ENCODE measurements at regions not wholly inside any gene's neighbourhood (a gene's known extent, or its start where the extent isn't known, plus 50 kb on each side); places are given as distances from the start of the nearest gene placed in this dataset.
"Not testable (repeated sequence)": the region's sequence is repeated elsewhere in the genome, so short reads cannot be mapped to it uniquely, and the experiment has no call there.

DNA sequence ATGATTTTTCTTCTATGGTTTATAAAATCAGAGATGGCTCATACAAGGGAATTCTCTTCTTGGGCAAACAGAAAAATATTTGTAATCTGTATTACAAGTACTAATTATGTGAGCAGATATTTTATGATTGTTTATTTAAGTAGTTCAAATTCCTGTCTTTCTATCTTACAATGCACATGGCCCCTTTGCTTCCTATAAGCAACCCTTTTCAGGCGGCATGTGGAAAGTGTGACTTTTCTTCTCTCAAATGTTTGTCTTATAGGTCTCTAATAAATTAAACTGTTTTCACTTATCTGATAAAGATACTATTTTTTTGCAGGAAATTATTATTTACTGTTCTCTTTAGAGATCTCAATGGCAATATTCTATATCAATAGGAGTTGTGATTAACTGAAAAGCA lies 259.3 kb upstream of the MAGEB18 start:
- Histone ChIP-seq H3K9me3 (no peaks in the 10 kb centered on the region), H3K4me3 (no peak overlapping the region), H3K27me3 (no peaks in the 10 kb centered on the region)

DNA sequence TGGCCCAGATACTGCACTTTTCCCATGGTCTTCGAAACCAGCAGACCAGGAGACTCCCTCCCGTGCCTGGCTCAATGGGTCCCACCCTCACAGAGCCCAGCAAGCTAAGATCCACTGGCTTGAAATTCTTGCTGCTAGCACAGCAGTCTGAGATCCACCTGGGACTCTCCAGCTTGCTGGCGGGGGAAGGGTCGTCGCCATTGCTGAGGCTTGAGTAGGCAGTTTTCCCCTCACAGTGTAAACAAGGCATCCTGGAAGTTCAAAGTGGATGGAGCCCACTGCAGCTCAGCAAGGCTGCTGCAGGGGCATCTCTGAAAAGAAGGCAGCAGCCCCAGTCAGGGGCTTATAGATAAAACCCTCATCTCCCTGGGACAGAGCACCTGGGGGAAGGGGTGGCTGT lies 255.6 kb upstream of the MAGEB18 start:
- H3K36me3 ChIP-seq, DNase-seq: not testable (repeated sequence)

More for the DNA sequence above, 259.3 kb upstream of the MAGEB18 start:
- DNase-seq, result no peak
- no peaks in the 10 kb centered on the region for H3K36me3 ChIP-seq

DNA sequence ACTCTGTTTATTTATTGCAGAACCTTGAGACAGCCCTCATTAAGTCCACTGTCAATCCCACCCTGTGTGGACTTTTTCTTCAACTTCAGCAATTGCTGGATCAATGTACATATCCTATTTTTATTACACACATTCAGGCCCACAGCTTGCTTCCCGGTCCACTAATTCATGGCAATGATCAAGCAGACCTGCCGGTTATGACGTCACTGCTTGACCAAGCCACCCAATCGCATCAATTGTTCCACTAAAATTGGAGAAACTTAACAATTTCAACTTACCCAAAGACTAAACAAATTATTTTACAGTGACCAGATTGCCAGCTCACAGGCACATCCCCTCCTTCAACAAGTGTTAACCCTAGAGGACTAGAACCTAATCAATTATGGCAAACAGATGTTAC lies 240.4 kb upstream of the MAGEB18 start:
- Histone ChIP-seq H3K27me3 (no peaks in the 10 kb centered on the region), H3K4me3 (no peak overlapping the region), H3K9me3 (no peaks in the 10 kb centered on the region), H3K36me3 (no peaks in the 10 kb centered on the region)
- no peak for DNase-seq

More for the DNA sequence above, 255.6 kb upstream of the MAGEB18 start:
- not testable (repeated sequence) for H3K4me3 ChIP-seq, H3K27me3 ChIP-seq, H3K9me3 ChIP-seq

DNA sequence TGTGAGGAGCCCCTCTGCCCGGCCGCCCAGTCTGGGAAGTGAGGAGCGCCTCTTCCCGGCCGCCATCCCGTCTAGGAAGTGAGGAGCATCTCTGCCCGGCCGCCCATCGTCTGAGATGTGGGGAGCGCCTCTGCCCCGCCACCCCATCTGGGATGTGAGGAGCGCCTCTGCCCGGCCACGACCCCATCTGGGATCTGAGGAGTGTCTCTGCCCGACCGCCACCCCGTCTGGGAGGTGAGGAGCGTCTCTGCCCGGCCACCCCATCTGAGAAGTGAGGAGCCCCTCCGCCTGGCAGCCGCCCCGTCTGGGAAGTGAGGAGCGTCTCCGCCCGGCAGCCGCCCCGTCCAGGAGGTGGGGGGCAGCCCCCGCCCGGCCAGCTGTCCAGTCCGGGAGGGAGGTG lies 232.4 kb upstream of the MAGEB18 start:
- not testable (repeated sequence) for H3K9me3 ChIP-seq, H3K27me3 ChIP-seq, H3K36me3 ChIP-seq, H3K4me3 ChIP-seq, DNase-seq

DNA sequence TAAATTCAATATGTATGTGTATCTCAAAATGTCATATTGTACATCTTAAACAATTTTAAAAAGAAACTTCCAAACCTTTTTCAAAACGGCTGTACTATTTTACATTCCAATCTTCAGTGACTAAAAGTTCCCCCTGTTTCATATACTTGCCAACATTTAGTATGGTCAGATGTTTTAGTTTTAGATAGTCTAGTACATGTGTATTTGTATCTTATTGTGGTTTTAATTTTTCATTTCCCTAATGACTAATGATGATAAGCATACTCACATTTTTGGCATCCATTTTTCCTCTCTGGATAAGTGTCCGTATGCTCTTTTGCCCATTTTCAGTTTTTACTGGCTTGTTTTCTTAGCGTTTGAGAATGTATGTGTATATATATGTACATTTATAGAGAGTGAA lies 212.2 kb upstream of the MAGEB18 start:
- Histone ChIP-seq H3K4me3 (no peak overlapping the region), H3K9me3 (no peaks in the 10 kb centered on the region), H3K27me3 (no peaks in the 10 kb centered on the region), H3K36me3 (no peaks in the 10 kb centered on the region)
- DNase-seq, result no peak

DNA sequence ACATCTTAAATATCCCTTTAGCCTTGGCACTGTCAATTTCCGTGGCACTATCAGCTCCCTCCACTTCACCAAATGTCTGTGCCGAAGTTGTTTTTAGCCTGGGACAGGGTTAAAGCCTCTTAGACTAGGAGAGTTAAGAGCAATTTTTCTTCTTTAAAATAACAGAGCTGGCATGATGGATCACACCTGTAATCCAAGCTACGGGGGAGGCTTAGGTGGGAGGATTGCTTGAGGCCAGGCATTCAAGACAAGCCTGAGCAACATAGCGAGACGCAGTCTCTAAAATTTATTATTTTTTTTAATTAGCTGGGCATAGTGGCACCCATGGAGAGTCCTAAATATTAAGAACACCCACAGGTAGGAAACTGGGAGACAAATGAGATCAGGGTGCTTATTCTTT lies 209.8 kb upstream of the MAGEB18 start:
- Histone ChIP-seq H3K4me3 (no peak overlapping the region), H3K36me3 (no peaks in the 10 kb centered on the region), H3K9me3 (no peaks in the 10 kb centered on the region), H3K27me3 (no peaks in the 10 kb centered on the region)
- no peak for DNase-seq

DNA sequence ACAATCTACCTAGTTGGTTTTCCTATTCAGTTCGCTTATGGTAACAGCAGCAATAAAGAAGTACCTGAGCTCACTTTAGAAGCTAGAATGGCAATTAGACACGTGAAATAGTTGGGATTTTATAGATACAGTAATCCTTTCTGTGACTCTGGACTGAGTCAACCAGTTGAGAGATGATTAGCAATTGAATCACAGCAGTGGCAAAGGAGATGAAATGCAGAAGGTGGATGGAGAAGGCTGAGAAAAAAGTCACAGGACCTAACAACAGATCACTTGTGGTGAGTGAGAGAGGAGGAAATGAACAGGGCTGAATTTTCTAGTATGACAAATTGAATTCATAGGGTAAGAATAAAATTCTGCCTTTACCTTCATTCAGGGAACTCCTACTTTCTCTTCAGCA lies 197.1 kb upstream of the MAGEB18 start:
- Histone ChIP-seq H3K27me3 (no peaks in the 10 kb centered on the region), H3K36me3 (no peaks in the 10 kb centered on the region), H3K9me3 (no peaks in the 10 kb centered on the region), H3K4me3 (no peak overlapping the region)
- DNase-seq, result no peak

DNA sequence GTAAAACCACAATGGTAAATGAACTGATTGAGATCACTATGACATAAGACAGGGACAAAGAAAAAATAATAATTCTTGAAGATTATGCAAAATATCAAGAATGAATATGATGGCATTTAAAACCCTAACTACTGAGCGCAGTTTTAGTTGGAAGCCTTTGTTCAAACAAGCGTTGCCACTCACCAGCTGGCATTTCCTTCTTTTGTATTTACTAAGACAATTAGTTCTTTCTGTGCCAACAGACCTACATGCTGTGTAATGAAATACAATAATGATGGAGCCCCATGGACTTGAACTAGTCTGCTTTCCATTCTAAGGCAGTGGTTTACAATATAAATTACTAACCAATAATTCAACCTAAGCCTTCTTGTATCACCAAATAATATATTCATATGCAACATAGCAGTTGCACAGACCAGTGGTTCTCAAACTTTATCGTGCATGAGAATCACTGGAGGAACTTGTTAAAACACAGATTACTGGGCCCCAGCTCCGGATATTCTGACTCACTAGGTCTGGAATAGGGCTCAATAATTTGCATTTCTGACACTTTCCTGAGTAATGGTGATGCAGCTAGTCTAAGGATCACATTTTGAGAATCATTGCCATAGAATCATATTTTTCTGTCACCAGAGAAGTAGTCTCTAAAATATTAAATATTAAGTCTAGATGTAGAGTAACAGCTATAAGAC lies 196.4 kb upstream of the MAGEB18 start:
- no peaks in the 10 kb centered on the region for H3K27me3 ChIP-seq
- no peak overlapping the region for H3K4me3 ChIP-seq
- no peak for DNase-seq
- no peaks in the 10 kb centered on the region for H3K9me3 ChIP-seq
- H3K36me3 ChIP-seq, result no peaks in the 10 kb centered on the region

DNA sequence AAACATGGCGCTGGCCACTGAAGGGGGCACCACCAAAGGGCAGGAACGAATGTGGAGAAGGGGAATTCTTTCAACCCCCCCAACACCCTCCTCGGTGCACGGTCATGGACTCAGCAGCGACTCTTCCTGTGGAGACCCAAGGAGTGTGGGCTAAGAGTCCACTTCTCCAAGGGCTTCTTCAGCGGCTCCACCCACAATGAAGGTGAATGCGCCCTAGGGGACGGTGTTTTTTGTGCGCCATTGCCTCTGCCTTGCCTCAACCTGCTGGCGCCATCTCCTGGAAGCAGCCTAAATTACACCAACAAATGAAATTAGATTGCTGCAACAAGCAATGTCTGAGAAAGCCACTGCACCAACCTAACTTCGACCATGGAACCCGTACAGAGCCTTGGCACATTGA lies 169.2 kb upstream of the MAGEB18 start:
- no peaks in the 10 kb centered on the region for H3K36me3 ChIP-seq
- H3K27me3 ChIP-seq, result no peaks in the 10 kb centered on the region
- H3K9me3 ChIP-seq, result no peaks in the 10 kb centered on the region
- no peak for DNase-seq
- H3K4me3 ChIP-seq, result no peak overlapping the region

DNA sequence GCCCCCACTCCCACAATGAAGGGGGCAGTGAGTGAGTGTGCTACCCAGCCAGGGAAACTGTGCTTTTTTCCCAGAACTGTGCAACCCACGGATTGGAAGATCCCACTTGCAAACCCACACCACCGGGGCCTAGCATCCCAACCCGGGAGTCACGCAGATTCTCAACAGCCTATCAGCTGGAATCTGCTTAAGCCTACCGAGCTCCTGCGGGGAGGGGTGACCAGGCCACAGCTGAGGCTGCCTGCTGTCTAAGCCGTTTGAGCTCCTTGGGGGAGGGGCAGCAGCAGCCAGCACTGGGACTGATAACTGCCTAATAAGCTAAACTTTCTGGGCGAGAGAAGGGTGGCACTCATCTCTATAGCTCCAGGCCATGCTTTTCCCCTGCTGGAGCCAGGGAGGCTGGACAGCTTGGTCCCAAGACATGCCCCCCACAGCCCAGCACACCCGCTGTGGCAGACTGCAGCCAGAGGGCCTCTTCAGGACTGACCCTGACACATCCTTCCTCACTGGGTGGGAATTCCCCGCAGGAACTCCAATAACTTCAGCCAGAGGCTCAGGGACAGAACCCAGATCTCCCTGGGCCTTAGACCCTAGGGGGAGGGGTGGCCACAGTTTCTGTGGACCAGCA lies 161.3 kb upstream of the MAGEB18 start:
- no peaks in the 10 kb centered on the region for H3K36me3 ChIP-seq
- DNase-seq, result no peak
- H3K4me3 ChIP-seq, result no peak overlapping the region
- no peaks in the 10 kb centered on the region for H3K9me3 ChIP-seq
- no peaks in the 10 kb centered on the region for H3K27me3 ChIP-seq

DNA sequence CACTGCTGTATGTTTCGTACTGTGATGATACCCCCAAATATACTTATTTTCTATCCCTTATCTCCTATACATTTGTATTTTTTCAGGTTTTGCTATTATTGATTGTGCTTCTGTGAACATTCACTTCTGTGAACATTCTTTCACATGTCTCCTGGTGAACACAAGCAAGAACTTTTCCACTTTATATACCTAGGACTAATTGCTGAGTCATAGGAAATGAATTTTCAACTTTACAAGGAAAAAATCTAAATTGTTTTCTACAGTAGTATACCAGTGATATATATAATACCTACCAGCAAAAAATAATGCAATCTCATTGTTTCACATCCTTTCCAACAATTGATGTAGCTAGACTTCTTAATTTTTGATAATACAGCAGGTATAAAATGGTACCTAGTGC lies 139.5 kb upstream of the MAGEB18 start:
- Histone ChIP-seq H3K36me3 (no peaks in the 10 kb centered on the region), H3K4me3 (no peak overlapping the region), H3K27me3 (no peaks in the 10 kb centered on the region), H3K9me3 (no peaks in the 10 kb centered on the region)
- no peak for DNase-seq

DNA sequence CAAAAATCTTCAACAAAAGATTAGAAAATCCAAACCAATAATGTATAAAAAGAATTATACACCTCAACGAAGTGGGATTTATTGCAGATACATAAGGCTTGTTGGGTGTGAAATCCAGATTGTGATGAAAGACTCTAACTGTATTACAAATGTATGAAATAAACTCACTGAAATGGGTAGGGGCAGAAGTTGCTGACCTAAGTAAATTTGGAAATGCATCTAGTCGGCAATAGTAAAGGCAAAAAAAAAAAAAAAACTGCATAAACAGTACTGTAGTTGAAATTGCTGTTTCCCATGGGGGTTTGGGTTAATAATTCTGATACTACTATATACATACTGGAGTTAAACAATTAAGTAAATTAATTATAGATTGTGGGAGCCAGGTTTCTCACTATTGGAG lies 130.7 kb upstream of the MAGEB18 start:
- no peak for DNase-seq
- no peak overlapping the region for H3K4me3 ChIP-seq

DNA sequence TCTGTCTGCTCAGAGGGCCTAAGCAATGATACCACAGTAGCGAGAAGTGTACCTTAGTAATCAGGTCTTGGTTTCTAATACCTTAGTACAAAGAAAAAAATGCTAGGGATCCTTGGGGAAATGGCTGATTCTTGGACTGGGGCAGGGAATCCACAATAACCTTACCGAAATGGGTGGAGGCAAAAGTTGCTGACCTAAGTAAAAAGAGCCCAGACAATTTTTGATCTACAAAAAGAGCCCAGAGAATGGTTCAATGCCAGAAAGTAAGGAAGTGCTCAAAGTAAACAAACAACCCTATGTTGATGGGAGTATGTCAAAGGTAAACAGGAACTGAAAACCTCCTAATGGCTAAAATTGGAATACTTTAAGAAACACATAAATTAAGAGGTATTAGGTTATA lies 130.1 kb upstream of the MAGEB18 start:
- Histone ChIP-seq H3K27me3 (no peaks in the 10 kb centered on the region), H3K4me3 (no peak overlapping the region), H3K36me3 (no peaks in the 10 kb centered on the region), H3K9me3 (no peaks in the 10 kb centered on the region)
- no peak for DNase-seq

More for the DNA sequence above, 130.7 kb upstream of the MAGEB18 start:
- no peaks in the 10 kb centered on the region for H3K36me3 ChIP-seq
- H3K9me3 ChIP-seq, result no peaks in the 10 kb centered on the region
- no peaks in the 10 kb centered on the region for H3K27me3 ChIP-seq

DNA sequence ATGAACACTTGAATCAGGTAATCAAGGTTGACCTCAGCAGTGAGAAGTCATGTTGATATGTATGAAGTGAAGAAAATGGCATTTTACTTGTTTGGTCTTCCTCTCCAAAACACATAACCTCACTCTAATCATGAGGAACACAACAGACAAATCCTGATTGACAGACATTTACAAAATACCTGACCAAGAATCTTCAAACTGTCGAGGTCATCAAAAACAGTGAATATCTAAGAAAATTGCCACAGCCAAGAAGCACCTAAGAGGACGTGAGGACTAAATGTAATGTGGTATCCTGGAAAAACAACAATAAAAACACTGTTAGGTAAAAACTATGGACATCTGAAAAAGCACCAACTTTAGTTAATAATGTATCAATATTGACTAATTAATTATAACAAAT lies 129.5 kb upstream of the MAGEB18 start:
- no peak for DNase-seq
- H3K4me3 ChIP-seq, result no peak overlapping the region
- no peaks in the 10 kb centered on the region for H3K9me3 ChIP-seq
- H3K36me3 ChIP-seq, result no peaks in the 10 kb centered on the region
- no peaks in the 10 kb centered on the region for H3K27me3 ChIP-seq

DNA sequence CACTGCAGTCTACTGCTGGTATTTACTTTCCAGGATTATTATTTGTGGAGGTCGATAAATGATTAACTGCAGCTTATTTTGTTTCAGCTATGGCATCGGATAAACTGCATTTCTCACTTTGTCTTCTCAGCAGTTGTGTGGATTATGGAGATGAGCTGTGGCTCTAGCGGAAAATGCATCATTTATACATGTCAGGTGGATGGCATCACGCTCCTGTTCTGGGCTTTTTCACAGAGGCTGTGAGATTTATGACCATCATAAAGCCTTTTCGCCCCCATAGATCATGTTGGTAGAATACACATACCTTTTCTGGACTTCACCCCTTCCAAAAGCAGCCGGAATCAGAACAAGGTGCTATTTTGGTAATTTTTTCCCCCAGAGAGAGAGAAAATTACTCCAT lies 118.8 kb upstream of the MAGEB18 start:
- no peaks in the 10 kb centered on the region for H3K9me3 ChIP-seq
- no peaks in the 10 kb centered on the region for H3K36me3 ChIP-seq
- no peaks in the 10 kb centered on the region for H3K27me3 ChIP-seq
- no peak overlapping the region for H3K4me3 ChIP-seq
- DNase-seq, result no peak

DNA sequence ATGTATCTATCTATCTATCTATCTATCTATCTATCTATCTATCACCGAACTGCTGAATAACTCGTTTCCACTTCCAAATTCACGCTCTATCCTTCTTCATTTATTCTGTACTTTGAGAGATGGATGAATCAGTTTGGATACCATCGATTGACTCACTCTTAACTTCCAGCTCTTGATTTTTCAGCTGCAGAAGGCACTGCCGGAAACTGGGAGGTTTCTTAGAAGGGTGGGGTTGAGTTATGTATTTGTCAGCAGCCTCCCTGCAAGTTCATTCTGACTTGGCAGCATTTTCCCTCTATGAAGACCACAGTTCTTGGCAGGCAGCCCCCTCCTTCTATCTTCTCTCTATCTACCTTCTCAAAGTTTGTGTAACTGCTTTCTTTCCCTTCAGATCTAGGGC lies 112.0 kb upstream of the MAGEB18 start:
- Histone ChIP-seq H3K27me3 (no peaks in the 10 kb centered on the region), H3K4me3 (no peak overlapping the region), H3K36me3 (no peaks in the 10 kb centered on the region), H3K9me3 (no peaks in the 10 kb centered on the region)
- DNase-seq, result peak; percentile 0

DNA sequence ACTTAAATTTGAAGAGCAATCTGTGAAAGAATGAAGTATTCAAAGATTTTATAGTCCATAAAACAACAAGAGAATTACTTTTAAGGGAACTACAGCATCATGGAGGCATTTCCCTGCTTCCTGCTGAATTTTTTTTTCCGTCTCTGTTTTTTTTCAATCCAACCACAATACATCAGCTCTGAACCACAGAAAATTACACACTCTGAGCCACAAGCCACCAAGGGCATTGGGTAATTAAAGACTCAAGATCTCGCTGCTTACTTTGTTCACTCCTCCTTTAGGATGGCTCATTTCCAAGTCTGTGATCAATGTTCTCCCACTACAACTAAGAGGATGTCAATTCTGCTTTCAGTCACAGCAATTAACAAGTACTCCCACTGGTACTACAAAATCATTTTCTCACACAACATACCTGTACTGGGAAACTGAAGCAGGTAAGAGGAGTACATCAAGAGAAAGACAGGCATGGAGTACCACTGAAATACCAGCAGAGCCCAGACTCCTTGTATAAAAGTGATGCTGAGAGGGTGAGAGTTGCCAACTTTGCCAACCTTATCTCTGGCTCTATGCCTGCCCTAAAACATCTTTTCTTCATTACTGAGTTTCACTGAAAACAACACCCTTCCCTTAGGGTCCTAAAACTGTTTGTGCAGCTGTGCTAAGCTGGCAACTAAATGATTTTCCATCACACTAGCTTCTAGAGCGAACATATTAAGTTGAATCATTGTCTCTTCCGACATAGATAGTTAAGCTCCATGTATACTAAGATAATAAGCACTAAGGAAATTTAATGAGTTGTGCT lies 105.8 kb upstream of the MAGEB18 start:
- Histone ChIP-seq H3K27me3 (no peaks in the 10 kb centered on the region), H3K4me3 (no peak overlapping the region), H3K9me3 (no peaks in the 10 kb centered on the region), H3K36me3 (no peaks in the 10 kb centered on the region)
- DNase-seq, result no peak

DNA sequence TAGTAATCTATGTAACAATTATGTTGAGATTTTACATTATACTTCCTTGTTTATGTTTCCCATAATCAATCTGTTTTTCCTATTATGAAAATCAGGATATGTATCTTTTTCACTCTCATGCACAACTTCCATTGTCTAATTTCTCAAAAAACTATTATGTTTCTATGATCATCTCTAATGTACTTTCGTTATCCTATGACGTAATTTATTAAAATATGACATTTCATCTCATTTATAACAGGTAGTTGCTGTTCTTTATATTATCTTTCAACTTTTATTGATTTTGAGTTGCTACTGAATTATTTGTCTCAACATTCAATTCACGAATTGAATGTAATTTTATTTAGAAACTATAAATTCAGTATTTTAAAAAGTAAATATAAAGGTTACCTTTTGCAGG lies 100.8 kb upstream of the MAGEB18 start:
- H3K27me3 ChIP-seq, result no peaks in the 10 kb centered on the region
- no peaks in the 10 kb centered on the region for H3K36me3 ChIP-seq
- H3K4me3 ChIP-seq, result no peak overlapping the region
- DNase-seq, result no peak
- no peaks in the 10 kb centered on the region for H3K9me3 ChIP-seq

Data from MG63 (cell line).